DOHH2 (cell line): ENCODE measurements at regions not wholly inside any gene's neighbourhood (a gene's known extent, or its start where the extent isn't known, plus 50 kb on each side); places are given as distances from the start of the nearest gene placed in this dataset.

Experiments used
- EZH2phosphoT487 ChIP-seq: fragments of 200-600 bp; sonication (generic); IDR thresholded peaks from 2 replicates; pipeline ENCODE4 v1.6.1; 2017; ENCODE audit warnings: borderline replicate concordance, mild to moderate bottlenecking, antibody characterized with exemption, low read length, moderate library complexity, mixed read lengths
- TF ChIP-seq, protein P1 (sequence below): fragments of 200-600 bp; sonication (generic); IDR thresholded peaks from one replicate; pipeline ENCODE4 v1.5.1; 2014; ENCODE audit warnings: antibody characterized with exemption, mild to moderate bottlenecking, low read depth, low read length; ENCODE audit not compliant: poor library complexity, severe bottlenecking

DNA sequence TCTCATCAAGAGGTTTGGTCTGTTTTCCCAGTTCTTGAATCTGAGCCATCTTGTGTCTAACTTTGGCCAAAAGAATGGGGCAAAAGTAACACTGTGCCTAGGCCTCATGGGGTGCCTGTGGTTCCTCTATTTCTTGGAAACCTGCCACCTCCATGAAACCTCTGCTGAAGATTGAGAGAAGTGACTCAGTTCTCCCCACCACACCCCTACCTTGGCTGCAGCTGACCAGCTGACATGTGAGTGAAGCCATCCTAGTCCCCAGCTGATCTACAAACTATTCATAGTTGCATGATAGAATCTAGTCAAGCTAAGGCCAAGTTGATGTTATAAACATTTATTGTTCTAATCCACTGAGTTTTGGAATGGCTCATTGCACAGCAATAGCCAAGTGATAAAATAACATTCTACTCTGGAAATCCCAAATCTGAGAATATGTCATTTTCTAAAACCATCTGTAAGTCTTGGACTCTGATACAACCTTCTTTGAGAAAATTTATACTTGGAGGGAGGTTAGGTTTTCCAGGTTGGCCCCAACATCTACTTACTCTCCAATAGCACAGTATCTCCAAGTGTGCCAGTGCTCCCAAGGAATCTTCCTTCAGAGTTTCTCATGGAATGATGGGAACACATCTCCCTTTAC lies 107.0 kb upstream of the SMLR1 start:
- no peak for TF ChIP-seq EZH2phosphoT487
- TF ChIP-seq, protein P1, sequence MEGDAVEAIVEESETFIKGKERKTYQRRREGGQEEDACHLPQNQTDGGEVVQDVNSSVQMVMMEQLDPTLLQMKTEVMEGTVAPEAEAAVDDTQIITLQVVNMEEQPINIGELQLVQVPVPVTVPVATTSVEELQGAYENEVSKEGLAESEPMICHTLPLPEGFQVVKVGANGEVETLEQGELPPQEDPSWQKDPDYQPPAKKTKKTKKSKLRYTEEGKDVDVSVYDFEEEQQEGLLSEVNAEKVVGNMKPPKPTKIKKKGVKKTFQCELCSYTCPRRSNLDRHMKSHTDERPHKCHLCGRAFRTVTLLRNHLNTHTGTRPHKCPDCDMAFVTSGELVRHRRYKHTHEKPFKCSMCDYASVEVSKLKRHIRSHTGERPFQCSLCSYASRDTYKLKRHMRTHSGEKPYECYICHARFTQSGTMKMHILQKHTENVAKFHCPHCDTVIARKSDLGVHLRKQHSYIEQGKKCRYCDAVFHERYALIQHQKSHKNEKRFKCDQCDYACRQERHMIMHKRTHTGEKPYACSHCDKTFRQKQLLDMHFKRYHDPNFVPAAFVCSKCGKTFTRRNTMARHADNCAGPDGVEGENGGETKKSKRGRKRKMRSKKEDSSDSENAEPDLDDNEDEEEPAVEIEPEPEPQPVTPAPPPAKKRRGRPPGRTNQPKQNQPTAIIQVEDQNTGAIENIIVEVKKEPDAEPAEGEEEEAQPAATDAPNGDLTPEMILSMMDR: no peak
